Endothelial cell (in vitro differentiated cells): ENCODE measurements at regions not wholly inside any gene's neighbourhood (a gene's known extent, or its start where the extent isn't known, plus 50 kb on each side); places are given as distances from the start of the nearest gene placed in this dataset.

Experiments used
- DNase-seq: peaks from one replicate; pipeline ENCODE4 v3.0.0; 2021; ENCODE audit warnings: low spot score
- H3K27ac Mint-ChIP-seq: one replicate; pipeline ENCODE4 v1.8.0; 2021; ENCODE audit warnings: mixed read lengths, inconsistent platforms; ENCODE audit not compliant: unreplicated experiment
- H3K27me3 Mint-ChIP-seq: one replicate; pipeline ENCODE4 v1.8.0; 2021; ENCODE audit warnings: mild to moderate bottlenecking, moderate library complexity, mixed read lengths, inconsistent platforms; ENCODE audit not compliant: unreplicated experiment
- H3K36me3 Mint-ChIP-seq: one replicate; pipeline ENCODE4 v1.8.0; 2021; ENCODE audit warnings: mild to moderate bottlenecking, low read depth, mixed read lengths, inconsistent platforms; ENCODE audit not compliant: unreplicated experiment
- H3K4me1 Mint-ChIP-seq: one replicate; pipeline ENCODE4 v1.8.0; 2021; ENCODE audit warnings: mild to moderate bottlenecking, mixed read lengths, inconsistent platforms; ENCODE audit not compliant: unreplicated experiment
- H3K4me3 Mint-ChIP-seq: one replicate; pipeline ENCODE4 v1.8.0; 2021; ENCODE audit warnings: mild to moderate bottlenecking, mixed read lengths, inconsistent platforms; ENCODE audit not compliant: unreplicated experiment
- H3K9me3 Mint-ChIP-seq: one replicate; pipeline ENCODE4 v1.8.0; 2021; ENCODE audit warnings: mixed read lengths, inconsistent platforms; ENCODE audit not compliant: unreplicated experiment
- TF ChIP-seq, protein P1 (sequence below): fragments of 200-600 bp; sonication (generic); IDR thresholded peaks from one replicate; pipeline ENCODE4 v1.5.0; 2021; ENCODE audit warnings: antibody characterized with exemption; ENCODE audit not compliant: unreplicated experiment

DNA sequence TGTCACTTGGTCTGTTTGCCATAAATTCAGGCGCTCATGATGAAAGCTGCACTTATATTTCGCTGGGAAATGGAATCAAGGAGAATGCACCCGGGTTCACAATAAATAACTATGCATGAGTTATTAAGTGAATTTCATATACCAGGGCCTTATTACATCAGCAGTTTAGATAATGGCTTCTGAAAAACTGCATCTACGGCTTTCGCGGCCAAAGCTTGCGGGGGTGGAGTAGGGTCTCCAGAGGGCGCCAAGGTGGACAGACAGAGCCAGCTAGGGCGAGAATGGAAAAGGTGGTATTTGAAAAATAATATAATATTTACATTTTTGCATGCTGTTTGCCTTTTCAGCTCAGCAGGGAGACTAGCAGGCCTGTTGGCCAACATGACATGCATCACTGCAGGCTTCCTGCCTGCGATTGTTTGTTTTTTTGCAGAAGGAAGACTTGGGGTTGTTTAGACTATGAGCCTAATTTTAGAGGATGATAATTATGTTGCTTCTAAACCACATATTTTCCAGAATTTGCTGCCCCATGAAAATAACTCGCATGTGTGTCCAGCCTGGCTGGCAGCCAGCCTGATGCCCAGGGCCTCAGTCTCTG is 173.8 kb upstream of the IRX3 start:
- H3K27ac Mint-ChIP-seq = no peak overlapping the region
- DNase-seq = no peak
- TF ChIP-seq, protein P1, sequence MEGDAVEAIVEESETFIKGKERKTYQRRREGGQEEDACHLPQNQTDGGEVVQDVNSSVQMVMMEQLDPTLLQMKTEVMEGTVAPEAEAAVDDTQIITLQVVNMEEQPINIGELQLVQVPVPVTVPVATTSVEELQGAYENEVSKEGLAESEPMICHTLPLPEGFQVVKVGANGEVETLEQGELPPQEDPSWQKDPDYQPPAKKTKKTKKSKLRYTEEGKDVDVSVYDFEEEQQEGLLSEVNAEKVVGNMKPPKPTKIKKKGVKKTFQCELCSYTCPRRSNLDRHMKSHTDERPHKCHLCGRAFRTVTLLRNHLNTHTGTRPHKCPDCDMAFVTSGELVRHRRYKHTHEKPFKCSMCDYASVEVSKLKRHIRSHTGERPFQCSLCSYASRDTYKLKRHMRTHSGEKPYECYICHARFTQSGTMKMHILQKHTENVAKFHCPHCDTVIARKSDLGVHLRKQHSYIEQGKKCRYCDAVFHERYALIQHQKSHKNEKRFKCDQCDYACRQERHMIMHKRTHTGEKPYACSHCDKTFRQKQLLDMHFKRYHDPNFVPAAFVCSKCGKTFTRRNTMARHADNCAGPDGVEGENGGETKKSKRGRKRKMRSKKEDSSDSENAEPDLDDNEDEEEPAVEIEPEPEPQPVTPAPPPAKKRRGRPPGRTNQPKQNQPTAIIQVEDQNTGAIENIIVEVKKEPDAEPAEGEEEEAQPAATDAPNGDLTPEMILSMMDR = no peak
- H3K4me3 Mint-ChIP-seq = no peak overlapping the region
- peaks cover 11% of the 10 kb centered on the region for H3K4me1 Mint-ChIP-seq
- H3K27me3 Mint-ChIP-seq = no peaks in the 10 kb centered on the region
- no peaks in the 10 kb centered on the region for H3K9me3 Mint-ChIP-seq
- H3K36me3 Mint-ChIP-seq = no peaks in the 10 kb centered on the region

DNA sequence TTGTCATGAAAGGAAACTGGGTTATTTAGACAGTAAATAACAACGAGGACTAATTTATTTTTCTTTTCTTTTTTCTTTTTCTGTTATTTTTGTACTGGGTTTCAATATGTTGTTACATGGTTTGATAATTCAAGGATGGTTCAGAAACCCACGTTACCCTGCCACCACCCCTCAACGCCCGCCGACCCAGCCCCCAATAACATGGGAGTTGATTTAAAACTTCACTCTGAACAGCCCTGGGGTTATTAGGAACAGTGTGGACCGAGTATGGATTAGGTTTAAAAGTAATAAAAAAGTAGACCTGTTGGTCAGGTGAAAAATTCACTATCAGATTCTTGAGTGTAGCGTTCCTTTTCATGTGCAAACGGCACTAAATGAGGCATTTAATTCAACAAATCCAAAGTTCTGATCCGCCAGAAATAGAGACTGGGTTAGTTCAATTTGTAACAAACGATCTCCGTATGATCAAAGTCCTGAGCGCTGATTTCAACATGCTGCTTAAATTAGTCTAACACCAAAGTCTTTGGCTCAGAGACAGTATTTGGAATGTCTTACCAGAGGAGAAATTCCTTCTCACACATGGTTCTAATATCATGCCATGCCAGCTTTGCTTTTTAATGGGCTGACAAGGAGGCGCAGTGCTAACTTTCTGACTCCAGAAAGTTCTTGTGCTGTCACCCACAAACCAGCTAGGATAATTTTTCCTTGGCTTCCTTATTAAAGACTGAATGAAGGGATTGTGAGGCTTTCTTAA is 173.1 kb upstream of the IRX3 start:
- Mint-ChIP-seq H3K4me1 (peaks cover 11% of the 10 kb centered on the region), H3K27ac (no peak overlapping the region), H3K4me3 (no peak overlapping the region), H3K9me3 (no peaks in the 10 kb centered on the region), H3K36me3 (no peaks in the 10 kb centered on the region), H3K27me3 (no peaks in the 10 kb centered on the region)
- TF ChIP-seq, protein P1 = no peak
- DNase-seq = no peak

DNA sequence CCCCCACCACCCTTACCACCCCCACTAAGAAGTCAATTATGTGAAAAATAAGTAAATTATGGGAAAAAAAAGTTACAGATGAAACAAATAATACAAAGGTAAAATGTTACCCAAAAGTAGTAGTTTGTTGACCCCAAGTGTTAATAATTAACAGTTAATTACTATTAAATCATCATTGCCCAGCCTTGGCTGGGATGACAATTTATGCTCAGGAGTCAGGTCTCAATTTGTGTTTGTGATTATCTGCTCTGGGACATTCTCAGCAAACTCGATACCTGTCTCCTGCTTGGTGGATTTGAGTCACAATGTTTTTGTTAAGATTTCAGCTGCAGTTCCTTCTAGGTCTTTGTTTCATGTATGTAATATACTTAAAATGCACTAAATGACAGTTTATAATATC is 172.3 kb upstream of the IRX3 start:
- H3K27ac Mint-ChIP-seq = no peak overlapping the region
- H3K27me3 Mint-ChIP-seq = peaks cover 2% of the 10 kb centered on the region
- no peak overlapping the region for H3K4me3 Mint-ChIP-seq
- DNase-seq = no peak
- peaks cover 13% of the 10 kb centered on the region for H3K4me1 Mint-ChIP-seq
- no peaks in the 10 kb centered on the region for H3K36me3 Mint-ChIP-seq
- TF ChIP-seq, protein P1 = no peak
- no peaks in the 10 kb centered on the region for H3K9me3 Mint-ChIP-seq

DNA sequence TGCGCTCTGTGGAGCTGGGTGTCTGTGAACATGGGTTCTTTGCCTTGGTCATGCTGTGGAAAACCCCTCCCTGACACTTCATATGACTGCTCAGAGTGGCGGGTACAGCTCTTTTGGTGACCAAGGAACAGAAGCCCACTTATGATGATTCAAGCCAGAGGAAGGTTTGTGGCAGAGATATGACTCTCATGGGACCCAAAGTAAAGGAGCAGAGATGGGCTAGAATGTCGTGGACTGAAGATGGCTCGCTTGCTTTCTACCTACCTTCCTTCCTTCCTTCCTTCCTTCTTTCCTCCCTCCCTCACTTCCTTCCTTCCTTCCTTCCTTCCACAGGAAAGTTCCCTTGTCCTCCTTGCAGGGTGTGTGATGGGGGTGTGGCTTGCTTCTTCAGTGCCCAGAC is 169.7 kb upstream of the IRX3 start:
- no peak for DNase-seq
- Mint-ChIP-seq H3K4me1 (peaks cover 15% of the 10 kb centered on the region), H3K36me3 (no peaks in the 10 kb centered on the region), H3K27ac (no peak overlapping the region), H3K27me3 (peaks cover 2% of the 10 kb centered on the region), H3K4me3 (no peak overlapping the region), H3K9me3 (no peaks in the 10 kb centered on the region)
- TF ChIP-seq, protein P1 = no peak

DNA sequence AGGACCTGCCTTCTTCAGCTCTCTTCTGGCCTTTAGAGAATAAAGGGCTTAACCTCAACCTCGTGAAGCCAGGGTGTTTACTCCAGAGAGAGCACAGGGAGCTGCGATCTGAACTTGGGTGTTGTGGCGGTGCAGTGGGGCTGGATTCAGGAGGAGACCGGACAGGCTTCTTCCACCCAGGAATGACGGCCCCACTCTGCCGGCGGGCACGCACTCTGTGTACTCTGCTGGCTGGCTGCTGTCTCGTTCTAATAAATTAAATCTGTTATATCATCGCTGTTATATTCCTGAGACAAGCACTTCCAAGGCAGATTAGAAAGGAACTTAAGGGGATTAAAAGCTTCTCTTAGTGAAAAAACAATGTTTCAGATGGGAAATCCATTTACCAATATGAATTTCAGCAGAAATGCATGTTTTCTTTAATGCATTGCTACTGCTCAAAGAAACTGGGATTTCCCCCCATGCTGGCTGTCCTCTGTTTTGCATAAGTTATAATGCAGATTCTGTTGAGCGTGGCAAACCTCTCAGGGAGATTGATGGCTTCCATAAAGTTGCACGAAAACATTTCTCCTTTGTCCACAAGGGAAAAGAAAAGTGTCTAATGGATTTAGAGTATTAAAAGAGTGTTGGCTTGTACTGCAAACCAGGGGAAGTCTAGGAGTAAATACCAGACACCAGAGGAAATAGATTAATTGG is 168.6 kb upstream of the IRX3 start:
- no peaks in the 10 kb centered on the region for H3K9me3 Mint-ChIP-seq
- no peaks in the 10 kb centered on the region for H3K36me3 Mint-ChIP-seq
- H3K27ac Mint-ChIP-seq = no peak overlapping the region
- H3K4me1 Mint-ChIP-seq = peaks cover 15% of the 10 kb centered on the region
- H3K4me3 Mint-ChIP-seq = no peak overlapping the region
- H3K27me3 Mint-ChIP-seq = peaks cover 2% of the 10 kb centered on the region
- TF ChIP-seq, protein P1 = no peak
- DNase-seq = no peak
